CD4-positive, alpha-beta T cell treated with Interleukin-15 for 1 hour (primary cell): ENCODE measurements at regions not wholly inside any gene's neighbourhood (a gene's known extent, or its start where the extent isn't known, plus 50 kb on each side); places are given as distances from the start of the nearest gene placed in this dataset.

Source experiments
- DNase-seq: peaks from one replicate; pipeline ENCODE4 v3.0.0-alpha.2; 2020

DNA sequence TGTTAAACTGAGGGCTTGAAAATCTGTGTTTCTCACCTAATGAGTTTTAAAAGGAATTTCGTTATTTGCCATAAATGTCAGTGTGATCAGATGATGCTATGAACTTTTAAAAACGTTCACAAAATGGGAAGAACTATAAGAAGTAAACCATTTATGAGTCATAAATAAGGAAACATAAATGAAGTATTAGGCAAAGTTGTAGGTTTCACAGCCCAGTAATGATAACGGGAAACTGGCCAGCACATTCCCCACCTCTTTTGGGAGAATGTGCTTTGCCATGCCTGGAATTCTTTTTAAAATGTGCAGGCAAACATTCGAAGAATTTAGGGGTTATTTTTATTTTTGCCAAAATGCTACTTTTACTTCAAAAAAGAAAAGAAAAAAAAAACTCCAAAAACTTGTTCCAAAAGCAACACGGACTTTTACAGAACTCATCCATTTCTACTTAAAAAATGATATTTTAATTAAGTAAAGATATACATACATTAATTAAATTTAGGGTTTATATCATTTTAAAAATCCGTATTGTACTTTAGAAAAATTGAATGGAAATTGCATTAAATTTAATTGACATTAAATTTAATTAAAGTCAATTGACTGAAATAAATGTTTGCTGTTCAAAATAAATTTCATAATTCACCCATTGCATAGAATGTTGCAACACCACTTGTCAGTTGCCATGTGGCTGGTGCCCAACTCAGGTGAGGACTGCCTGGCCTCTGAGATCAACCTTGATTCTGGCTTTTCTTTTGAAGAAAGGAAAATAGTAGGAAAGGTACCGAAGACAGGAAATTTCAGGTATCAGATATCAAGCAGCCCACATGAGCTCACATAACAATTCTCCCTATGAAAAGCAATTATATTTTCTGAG lies 1198.5 kb downstream of the EFNB2 start:
- no peak for DNase-seq

DNA sequence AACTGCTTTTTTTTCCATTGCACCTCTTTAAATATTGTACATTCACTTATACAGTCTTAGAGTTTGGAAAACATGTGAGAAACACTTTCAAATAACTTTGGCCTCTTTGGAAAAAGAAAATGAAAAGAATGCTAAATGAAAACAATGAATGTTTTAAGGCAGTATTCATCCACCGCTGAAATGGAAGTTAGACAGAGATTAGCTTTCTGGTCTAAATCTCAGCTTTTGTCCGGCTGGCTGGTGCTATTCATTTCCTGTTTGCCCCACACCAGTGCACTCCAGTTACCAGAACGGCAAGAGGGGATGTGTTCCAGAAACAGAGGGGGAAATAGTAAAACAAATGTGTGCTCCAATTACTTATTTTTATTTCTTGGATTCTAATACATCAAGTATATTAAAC lies 1201.3 kb downstream of the EFNB2 start:
- no peak for DNase-seq

DNA sequence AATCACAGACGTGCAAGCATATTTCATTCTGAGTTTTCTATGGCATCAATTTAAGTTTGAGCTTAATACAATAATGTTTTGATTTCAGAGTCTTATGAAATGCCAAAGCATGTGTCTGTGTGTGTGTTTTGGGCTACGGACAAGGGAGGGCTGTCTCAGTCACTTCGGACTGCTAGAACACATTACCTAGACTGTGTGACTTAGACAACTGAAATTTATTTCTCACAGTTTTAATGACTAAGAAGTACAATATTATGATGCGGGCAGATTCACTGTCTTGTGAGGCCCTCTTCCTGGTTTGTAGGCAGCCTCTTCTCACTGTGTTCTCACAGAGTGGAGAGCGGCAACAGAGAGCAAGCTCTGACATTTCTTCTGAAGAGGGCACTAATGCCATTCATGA lies 1202.0 kb downstream of the EFNB2 start:
- no peak for DNase-seq

DNA sequence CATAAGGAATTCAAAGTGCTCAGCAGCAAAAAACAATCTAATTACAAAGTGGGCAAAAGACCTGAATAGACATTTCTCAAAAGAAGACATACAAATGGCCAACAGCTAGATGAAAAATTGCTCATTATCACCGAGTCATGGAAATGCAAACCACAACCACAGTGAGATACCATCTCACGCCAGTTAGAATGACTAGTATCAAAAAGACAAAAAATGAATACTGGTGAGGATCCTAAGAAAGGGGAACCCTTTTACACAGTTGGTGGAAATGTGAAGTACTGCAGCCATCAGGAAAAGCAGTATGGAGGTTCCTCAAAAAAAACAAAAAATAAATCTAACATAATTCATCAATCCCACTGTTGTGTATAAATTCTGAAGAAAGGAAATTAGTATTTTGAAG lies 1206.1 kb downstream of the EFNB2 start:
- DNase-seq, result no peak

DNA sequence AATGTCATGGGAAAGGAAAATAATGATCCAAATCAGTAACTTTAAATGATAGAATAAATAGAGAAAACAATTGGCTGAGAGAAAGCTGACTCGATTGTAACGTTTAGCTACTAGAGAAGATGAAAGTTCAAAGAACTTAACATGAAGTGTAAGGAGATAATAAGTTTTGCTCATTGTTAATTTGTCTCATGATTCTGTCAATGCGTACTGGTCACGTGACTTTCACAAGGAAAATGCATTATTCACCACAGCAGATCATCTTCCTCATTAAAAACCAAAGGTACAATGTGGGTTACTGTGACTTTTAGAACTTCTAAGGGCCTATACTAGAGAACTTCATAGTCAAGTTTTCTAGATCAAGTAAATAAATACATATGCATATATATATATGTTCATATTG lies 1207.2 kb downstream of the EFNB2 start:
- DNase-seq, result no peak

DNA sequence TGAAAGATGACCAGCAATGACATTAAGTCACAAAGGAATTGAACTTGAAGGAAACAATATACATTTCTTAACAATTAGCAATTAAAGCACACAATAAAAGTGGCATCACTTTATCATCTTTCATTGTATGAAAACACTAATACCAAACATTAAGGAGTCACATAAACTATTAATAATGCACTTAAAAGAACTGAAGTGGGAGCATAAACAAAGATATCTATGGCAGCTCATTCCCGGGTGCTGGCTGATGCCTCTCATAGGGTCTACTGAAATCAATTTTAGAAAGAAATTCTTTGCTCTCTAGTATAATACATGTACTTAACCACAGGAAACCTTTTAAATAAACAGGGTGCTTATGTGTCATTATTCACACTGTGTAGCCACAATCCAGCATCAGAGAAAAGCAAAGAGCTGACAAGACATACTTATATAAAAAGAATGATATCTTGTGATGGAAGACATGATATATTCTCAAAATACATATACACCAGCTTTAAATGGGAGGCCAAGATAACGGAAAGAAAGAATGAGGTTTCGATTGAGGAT lies 1207.8 kb downstream of the EFNB2 start:
- DNase-seq, result no peak

DNA sequence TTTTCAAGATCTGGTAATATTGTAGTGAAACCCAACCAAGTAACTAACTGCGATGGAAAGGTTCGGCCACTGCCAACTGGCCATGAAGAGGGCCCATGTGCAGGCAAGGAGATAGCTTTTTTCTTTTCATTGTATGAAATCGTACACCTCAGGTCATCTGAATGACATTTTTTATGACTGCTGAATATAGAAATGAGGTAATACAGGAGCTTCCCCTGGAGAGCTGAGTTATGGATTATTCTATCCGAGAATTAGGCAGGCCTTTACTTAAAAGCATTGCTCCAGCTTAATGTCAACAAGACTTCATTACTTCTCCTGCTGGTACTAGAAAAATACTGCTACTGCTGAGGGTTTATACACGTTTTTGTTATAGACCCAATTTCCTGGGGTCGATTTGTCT lies 1215.6 kb downstream of the EFNB2 start:
- DNase-seq, result no peak

DNA sequence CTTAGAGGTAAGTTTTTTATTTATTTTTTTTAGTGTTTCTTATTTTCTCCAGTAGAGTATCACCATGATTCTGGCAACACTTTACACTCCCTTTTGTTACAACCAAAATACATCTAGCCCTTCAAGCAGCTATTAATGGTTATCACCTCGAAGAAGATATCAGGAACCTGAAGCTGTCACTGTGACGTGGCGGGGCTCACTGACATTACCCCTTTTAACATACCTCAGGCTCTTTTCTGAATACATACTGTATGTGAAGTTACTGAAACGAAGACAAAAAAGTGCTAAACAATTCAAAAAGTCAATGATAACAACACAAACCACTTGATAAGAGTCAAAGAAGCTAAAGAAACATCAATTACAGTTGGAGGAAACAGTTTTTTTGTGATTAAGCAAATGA lies 1218.7 kb downstream of the EFNB2 start:
- DNase-seq, result no peak

DNA sequence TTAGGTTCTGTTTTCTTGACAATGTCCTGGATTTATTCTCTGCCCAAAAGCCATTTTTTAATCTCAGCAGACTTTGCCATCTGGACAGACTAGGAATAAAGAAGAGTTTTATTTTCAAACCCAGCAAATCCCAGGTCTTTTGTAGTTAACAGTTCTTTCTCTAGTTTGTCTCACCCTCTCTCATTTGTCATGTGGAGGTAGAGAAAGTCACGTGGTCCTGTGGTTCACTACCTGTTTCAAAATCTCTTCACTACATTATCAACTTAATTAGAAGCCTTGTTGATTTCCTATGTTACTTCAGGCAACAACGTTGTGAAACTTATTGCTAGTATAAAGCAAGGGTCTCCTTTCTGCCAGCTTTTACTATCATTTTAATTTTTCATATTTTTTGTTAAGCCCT lies 1222.6 kb downstream of the EFNB2 start:
- no peak for DNase-seq

DNA sequence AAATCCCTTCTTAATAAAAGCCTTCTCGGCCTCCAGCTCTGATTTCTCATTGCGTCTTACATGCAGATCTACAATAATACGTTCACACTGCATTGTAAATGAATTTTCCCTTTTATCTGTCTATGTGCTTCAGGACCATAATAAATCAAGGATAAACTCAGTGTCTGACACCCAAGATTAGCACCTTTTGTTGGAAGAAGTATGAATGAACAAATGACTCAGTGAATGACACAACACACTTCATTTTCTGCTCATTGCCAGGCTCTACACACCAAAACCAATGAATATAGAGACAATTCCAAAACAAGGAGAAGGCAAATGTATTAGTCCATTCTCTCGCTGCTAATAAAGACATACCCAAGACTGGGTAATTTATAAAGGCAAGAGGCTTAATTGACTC lies 1224.4 kb downstream of the EFNB2 start:
- DNase-seq, result no peak

DNA sequence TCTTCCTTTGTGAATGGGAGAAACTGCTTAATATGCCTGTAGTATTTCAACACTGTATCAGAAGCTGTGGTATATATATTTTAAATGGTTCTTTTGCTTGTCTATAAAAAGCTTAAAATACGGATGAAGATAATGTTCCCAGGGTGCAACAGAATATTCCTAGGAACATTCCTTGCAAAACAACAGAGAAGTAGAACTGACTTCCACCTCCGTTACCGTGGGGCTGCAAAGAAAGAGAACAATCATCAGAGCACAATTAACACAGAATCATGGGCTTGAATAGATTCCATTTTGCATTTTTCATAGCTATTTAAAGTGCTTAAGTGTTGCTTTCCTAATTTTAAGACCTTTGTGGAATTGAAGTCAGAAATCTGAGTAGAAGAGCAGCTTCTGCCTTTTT lies 1227.7 kb downstream of the EFNB2 start:
- no peak for DNase-seq

DNA sequence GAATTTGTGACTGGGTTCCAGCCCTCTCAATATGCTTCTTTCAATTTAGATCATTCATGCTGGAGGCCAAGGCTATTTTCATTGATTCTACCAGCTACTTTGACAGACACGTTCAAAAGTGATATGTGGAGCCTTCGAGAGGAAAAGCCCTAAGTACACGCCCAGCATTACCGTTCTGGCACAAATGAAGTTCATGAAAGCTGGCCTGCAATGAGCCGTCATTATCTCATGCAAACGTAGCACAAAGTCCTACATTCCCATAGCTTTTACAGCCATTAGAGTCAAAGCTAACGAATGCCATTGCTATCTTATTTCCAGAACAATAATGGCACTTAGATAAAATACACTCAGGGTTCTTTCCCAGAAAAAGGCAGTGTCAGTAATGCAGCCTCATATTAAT lies 1237.6 kb downstream of the EFNB2 start:
- no peak for DNase-seq

DNA sequence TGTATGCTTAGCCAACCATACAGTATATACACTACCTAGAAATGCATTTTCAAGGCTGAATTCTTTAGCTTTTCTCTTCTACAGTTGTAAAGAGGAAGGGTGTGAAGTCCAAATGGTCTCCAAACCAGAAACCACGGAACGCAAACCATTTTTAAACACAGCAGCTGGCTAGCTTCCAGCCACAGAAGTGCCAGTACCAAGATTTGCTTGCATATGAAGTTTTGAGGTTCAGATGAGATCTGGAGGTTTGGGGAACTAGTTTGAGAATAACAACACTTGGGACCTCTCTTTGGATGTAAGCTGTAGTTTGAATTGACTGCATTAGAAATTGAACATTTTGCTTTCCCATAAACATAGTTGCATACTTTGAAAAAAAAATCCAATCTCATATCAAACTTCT lies 1243.5 kb downstream of the EFNB2 start:
- no peak for DNase-seq

DNA sequence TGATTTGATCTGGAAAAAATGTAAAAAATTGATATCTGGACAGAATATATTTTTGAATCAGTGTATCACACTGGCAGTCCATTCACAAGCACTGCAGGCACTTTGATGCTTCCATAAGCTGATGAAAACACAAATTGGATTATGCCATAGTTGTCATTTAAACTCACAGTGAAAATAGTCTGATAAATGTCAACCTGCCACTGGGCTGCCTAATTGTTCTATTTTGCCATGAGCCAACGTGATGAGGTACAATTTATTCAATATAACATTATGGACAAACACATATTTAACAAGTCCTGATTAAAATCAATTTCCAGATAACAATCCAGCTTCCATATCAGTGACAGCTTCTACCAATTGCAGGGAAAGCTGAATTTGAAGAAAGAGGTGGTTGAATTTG lies 1244.9 kb downstream of the EFNB2 start:
- no peak for DNase-seq

DNA sequence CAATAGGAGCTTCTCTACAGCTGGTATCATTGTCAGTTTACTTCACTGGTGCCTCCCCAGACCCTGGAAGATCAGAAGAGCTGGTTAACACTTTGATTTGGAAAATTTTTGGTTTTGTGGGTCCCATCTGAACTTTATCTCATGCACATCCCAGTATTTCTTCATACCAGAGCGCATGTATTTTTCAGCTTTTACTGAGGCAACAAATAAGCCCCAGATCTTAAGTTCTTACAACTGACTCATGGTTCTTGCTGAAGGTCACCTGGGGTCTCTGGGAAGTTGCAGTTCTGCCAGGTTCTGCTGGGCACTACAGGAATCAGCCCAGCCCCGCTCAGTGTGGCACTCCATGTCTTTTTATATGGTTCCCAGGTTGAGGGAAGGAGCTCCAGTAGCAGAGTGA lies 1249.9 kb downstream of the EFNB2 start:
- DNase-seq, result no peak

DNA sequence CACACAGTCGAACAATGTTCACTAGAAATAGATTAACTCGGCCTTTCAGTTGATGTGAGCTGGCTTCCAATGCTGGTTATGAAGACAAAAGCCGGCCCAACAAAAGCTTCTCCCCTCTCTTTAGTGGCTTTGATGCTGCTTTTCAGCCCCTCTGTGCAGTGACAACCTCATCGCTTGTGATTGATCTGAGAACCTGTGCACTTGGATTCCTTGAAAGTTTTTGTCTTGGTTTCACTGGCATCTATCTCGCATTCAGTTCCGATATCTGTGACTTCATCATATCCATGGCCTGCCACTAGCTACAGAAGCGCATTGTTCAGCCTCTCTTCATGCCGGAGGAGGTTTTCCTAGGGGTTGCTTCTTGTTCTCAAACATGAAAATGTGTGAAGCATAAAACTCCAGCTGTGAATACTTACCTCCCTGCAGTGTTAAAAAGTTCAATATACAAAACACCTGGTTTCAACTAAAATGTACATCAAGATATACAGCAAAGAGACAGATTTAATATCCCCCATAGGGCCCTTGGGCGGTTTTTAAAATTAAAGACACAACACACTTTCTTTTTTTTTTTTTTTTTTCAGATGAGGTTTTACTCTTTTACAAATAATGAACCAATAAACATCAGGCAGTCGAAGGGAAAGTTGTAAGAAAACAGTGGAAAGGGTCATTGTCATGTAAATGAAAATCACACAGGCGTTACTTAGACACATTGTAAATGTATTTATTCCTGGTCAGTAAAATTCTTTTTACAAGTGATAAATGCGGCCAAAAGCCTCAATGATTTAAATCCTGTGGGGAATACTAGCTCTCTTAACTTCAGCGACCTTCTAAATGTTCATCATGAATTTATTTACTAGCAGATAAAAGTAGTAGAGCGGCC lies 1252.8 kb downstream of the EFNB2 start:
- no peak for DNase-seq

DNA sequence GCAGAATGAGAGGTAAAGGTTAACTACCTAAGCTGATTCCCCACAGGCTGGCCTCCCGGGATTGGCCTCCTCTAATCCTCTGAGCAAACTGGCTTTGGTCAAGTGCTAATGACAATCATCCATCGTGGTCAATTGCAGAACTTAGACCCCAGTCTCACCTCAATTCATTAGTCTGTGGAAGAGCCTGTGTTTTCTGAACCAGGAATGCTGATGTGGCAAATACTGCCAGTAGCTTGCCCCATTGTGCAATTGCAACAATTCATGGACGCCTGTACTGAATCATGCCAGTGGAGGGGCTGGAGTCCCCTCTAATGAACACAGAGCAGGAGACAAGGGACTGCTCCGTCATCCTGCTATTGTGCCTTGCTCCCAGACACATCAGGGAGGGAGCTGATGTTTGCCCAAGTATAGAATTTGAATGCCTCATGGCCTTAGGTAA lies 1256.5 kb downstream of the EFNB2 start:
- DNase-seq, result no peak

DNA sequence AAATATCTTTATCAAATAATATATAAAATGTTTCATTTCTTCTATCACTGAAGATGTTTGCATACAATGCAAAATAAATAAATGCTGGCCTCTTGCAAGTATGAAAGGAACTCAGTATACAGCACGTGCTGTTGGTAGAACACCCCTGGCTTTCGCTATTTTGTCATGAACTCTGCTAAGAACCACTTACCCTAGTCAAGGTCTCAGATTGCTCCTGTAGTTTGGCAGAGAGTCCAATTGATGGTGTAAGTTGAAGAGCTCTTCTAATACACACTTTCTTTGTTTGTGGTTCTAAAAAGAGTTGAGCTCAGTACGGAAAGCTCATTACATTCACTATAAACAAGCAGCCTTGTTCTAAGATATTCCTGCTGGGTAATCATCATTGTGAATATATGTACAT lies 1258.9 kb downstream of the EFNB2 start:
- no peak for DNase-seq

DNA sequence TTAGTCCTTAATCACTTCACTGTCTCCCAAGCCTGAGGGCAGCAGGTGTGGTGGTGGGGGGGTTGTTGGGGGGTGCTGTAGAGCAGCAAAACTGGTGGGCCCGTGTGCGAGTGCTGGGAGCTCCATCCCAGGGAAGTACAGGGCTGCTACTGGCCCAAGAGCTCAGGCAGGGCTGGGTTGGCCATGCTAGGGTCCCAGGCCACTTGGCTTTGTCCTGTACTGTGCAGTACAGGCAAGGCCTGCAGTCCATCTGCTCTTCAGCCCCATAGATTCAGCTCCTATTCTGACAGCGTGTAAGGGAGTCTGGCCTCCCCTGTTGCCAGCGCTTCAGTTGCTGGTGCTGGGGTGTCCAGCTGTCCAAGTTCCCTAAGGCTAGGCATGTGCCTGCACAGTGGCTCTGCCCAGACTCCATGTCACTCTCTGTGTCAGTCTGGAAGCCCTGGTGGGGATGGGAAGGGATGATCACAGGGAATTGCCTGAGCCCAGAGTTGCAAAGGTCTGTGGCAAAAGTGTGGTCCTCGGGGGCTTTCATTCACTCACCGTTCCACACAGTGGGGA lies 1261.7 kb downstream of the EFNB2 start:
- DNase-seq, result no peak

DNA sequence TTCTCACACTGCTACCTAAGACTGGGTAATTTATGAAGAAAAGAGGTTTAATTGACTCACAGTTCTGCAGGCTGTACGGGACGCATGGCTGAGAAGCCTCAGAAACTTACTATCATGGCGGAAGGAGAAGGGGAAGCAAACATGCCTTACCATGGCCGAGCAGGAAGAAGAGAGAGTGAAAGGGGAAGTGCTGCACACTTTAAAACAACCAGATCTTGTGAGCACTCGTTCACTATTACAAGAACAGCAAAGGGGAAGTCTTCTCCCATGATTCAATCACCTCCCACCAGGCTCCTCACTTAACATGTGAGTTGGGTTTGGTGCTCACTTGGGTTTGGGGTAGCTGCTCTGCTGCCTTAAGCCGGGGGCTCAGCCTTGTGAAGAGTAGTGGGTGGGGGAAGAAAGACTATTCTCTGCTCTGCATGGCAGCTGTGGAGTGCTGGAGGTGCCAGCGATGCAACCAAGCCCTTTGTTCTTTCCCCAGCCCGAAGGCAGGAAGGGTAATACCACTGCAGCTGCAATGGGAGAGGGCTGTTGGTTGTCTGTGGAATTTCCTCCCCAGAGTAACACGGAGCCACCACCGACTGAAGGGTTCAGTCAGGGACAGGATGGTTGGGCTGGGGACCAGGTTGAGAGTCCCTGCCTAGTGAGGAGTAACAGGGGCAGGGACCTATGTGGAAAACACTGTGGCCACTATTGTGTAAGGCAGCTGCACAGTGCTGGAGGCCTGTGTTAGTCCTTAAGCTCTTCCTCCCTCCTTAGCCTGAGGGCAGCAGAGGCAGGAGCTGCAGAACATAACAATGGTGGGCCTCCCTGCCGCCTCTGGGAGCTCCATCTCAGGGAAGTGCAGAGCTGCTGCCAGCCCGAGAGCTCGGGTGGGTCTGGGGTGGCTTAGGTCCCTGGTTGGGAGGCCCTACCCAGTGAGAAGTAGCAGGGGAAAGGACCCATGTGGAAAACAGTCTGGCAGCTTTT lies 1262.5 kb downstream of the EFNB2 start:
- DNase-seq, result peak; percentile 16

DNA sequence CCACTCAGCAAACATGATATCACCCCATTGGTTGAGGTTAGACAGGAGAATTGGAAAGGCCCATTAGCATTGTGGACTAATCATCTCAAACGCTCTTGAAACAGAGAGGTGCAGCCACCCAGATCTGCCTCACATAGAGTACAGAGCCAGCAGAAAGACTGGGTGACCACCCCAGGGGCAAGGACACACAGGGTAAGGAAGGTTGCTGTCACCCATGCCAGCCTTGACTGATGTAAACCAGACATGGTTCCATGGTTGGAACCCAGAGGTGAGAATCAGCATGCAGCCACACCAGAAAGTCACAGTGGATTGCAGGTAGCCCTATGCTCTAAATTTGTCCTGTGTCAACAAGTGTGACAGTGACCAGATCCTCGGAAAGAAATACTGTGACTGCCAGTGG lies 1268.8 kb downstream of the EFNB2 start:
- no peak for DNase-seq

DNA sequence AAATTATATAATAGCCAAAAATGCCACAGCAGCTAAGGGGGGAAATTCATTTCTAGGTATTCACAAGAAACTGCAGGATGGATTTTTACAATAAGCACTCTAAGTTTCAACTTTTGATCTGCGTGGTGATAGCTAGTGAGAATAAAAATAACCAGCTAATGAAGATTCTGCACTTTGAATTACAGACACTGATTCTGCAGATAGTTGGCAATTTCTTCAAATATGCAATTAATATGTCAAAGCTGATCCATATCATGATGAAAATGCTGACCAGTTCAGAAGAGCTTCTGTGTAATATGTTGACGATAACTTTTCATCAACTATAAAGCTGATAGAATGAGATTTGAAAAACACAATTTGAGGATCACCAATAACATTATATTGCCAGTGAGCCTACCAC lies 1272.9 kb downstream of the EFNB2 start:
- DNase-seq, result no peak
